IMR-90 (cell line): ENCODE measurements at regions not wholly inside any gene's neighbourhood (a gene's known extent, or its start where the extent isn't known, plus 50 kb on each side); places are given as distances from the start of the nearest gene placed in this dataset.

ENCODE experiments used
- ATAC-seq: fragments of 200-7000 bp; cut with Tn5 transposase; 2 replicates; pipeline ENCODE4 v1.9.1; 2020; ENCODE audit warnings: low read depth, mild to moderate bottlenecking, moderate library complexity
- BruUV-seq: library from RNA; stranded (reverse); fragments of 400-500 nt; replicated peaks from 2 replicates; lab custom pipeline; 2021; lab: Mats Ljungman, UMichigan
- CTCF ChIA-PET: fragments of 300-600 bp; formaldehyde crosslinking; extraction: SDS; loops from one replicate; lab custom pipeline; 2021; ENCODE audit warnings: antibody characterized with exemption; lab: Yijun Ruan, JAX
- POLR2A ChIA-PET: fragments of 300-600 bp; sonication (Branson Sonifier 250); formaldehyde crosslinking; loops from one replicate; lab custom pipeline; 2022; ENCODE audit warnings: antibody characterized with exemption; ENCODE audit not compliant: unreplicated experiment; lab: Charles Lee
- DNase-seq: peaks from one replicate; pipeline ENCODE4 v3.0.0; 2013
- H2AFZ ChIP-seq: replicated peaks from 2 replicates; pipeline ENCODE3; 2013; ENCODE audit warnings: low read length, mild to moderate bottlenecking; ENCODE audit not compliant: poor library complexity
- H2AK5ac ChIP-seq: 2 replicates; pipeline ENCODE4 v1.6.1; 2013; ENCODE audit warnings: low read depth, low read length, inconsistent platforms
- H2AK9ac ChIP-seq: replicated peaks from 2 replicates; pipeline ENCODE3; 2013; ENCODE audit warnings: mild to moderate bottlenecking, low read depth, low read length, moderate library complexity; ENCODE audit not compliant: poor library complexity
- H2BK120ac ChIP-seq: 2 replicates; pipeline ENCODE4 v1.6.1; 2013; ENCODE audit warnings: low read depth, low read length, inconsistent platforms
- H2BK15ac ChIP-seq: 3 replicates; pipeline ENCODE4 v1.6.1; 2013; ENCODE audit warnings: low read depth, low read length, inconsistent platforms
- H2BK20ac ChIP-seq: 2 replicates; pipeline ENCODE4 v1.6.1; 2013; ENCODE audit warnings: low read depth, mild to moderate bottlenecking, inconsistent platforms, low read length, moderate library complexity
- H2BK5ac ChIP-seq: 2 replicates; pipeline ENCODE4 v1.6.1; 2013; ENCODE audit warnings: mild to moderate bottlenecking, low read depth, low read length, inconsistent platforms; ENCODE audit not compliant: poor library complexity, severe bottlenecking
- H3K14ac ChIP-seq: replicated peaks from 2 replicates; pipeline ENCODE4 v1.6.1; 2013; ENCODE audit warnings: low read depth, low read length, inconsistent platforms
- H3K18ac ChIP-seq: 2 replicates; pipeline ENCODE4 v1.6.1; 2013; ENCODE audit warnings: low read depth, low read length, control low read depth
- H3K23ac ChIP-seq: 2 replicates; pipeline ENCODE4 v1.6.1; 2013; ENCODE audit warnings: low read depth, low read length, inconsistent platforms
- H3K27ac ChIP-seq: 2 replicates; pipeline ENCODE4 v1.5.1; 2013; ENCODE audit warnings: mild to moderate bottlenecking, control low read depth, low read length; ENCODE audit not compliant: insufficient read depth
- H3K27me3 ChIP-seq: 2 replicates; pipeline ENCODE4 v1.6.1; 2013; ENCODE audit warnings: low read length; ENCODE audit not compliant: control insufficient read depth, insufficient read depth
- H3K36me3 ChIP-seq: 2 replicates; pipeline ENCODE4 v1.6.1; 2013; ENCODE audit warnings: low read length, mixed read lengths; ENCODE audit not compliant: control insufficient read depth, insufficient read depth
- H3K4ac ChIP-seq: 2 replicates; pipeline ENCODE4 v1.6.1; 2013; ENCODE audit warnings: low read depth, low read length, inconsistent platforms
- H3K4me1 ChIP-seq: 2 replicates; pipeline ENCODE4 v1.6.1; 2013; ENCODE audit warnings: low read length, mixed read lengths; ENCODE audit not compliant: control insufficient read depth, insufficient read depth
- H3K4me2 ChIP-seq: 2 replicates; pipeline ENCODE4 v1.6.1; 2013; ENCODE audit warnings: low read depth, mild to moderate bottlenecking, control low read depth, low read length, moderate library complexity
- H3K4me3 ChIP-seq: 2 replicates; pipeline ENCODE4 v1.5.1; 2013; ENCODE audit warnings: low read depth, mild to moderate bottlenecking, control low read depth, low read length, moderate library complexity; ENCODE audit not compliant: insufficient read depth
- H3K56ac ChIP-seq: 2 replicates; pipeline ENCODE4 v1.6.1; 2013; ENCODE audit warnings: low read length, inconsistent platforms; ENCODE audit not compliant: insufficient read depth; ENCODE audit errors: extremely low read depth
- H3K79me1 ChIP-seq, 2 experiments: 2 replicates each; pipeline ENCODE4 v1.6.1; 2013; ENCODE audit warnings: low read length in 2 of 2, inconsistent platforms in 1 of 2, low read depth in 1 of 2
- H3K9ac ChIP-seq: 2 replicates; pipeline ENCODE4 v1.6.1; 2013; ENCODE audit warnings: low read depth, low read length, control low read depth
- H3K9me1 ChIP-seq: 2 replicates; pipeline ENCODE4 v1.6.1; 2013; ENCODE audit warnings: low read length, inconsistent platforms; ENCODE audit not compliant: insufficient read depth
- H3K9me3 ChIP-seq: 2 replicates; pipeline ENCODE4 v1.6.1; 2013; ENCODE audit warnings: low read length; ENCODE audit not compliant: control insufficient read depth, insufficient read depth
- H4K20me1 ChIP-seq: 2 replicates; pipeline ENCODE4 v1.6.1; 2013; ENCODE audit warnings: low read length, inconsistent platforms; ENCODE audit not compliant: insufficient read depth
- H4K5ac ChIP-seq: 2 replicates; pipeline ENCODE4 v1.6.1; 2013; ENCODE audit warnings: mild to moderate bottlenecking, low read depth, low read length, control low read depth
- H4K8ac ChIP-seq, 2 experiments: 2 replicates each; pipeline ENCODE4 v1.6.1; 2013; ENCODE audit warnings: low read depth in 2 of 2, low read length in 2 of 2, control low read depth in 1 of 2, inconsistent platforms in 1 of 2
- H4K91ac ChIP-seq: 2 replicates; pipeline ENCODE4 v1.6.1; 2013; ENCODE audit warnings: low read depth, low read length, inconsistent platforms; ENCODE audit not compliant: insufficient read depth
- BHLHE40 ChIP-seq: fragments of 150-350 bp; IDR thresholded peaks from 2 replicates; pipeline ENCODE4 v1.6.1; 2016; ENCODE audit warnings: mild to moderate bottlenecking, low read depth, low read length
- CEBPB ChIP-seq: IDR thresholded peaks from 2 replicates; pipeline ENCODE4 v1.6.1; 2012; ENCODE audit warnings: low read depth, low read length, improper control_type of control experiment
- CHD1 ChIP-seq: IDR thresholded peaks from 2 replicates; pipeline ENCODE4 v1.6.1; 2012; ENCODE audit warnings: low read depth, low read length, improper control_type of control experiment
- CTCF ChIP-seq: conservative IDR thresholded peaks from 2 replicates; pipeline ENCODE4 v1.5.1; 2012; ENCODE audit warnings: mild to moderate bottlenecking, low read depth, low read length, improper control_type of control experiment
- MXI1 ChIP-seq: IDR thresholded peaks from 2 replicates; pipeline ENCODE4 v1.6.1; 2012; ENCODE audit warnings: low read depth, mild to moderate bottlenecking, low read length, moderate library complexity, borderline replicate concordance
- NFE2L2 ChIP-seq: fragments of 150-350 bp; IDR thresholded peaks from 2 replicates; pipeline ENCODE4 v1.6.1; 2016; ENCODE audit warnings: low read depth, mild to moderate bottlenecking, low read length
- POLR2A ChIP-seq: IDR thresholded peaks from 2 replicates; pipeline ENCODE4 v1.6.1; 2012; ENCODE audit warnings: mild to moderate bottlenecking, low read depth, low read length
- RAD21 ChIP-seq: IDR thresholded peaks from 2 replicates; pipeline ENCODE4 v1.6.1; 2012; ENCODE audit warnings: low read length, improper control_type of control experiment
- RFX5 ChIP-seq: IDR thresholded peaks from 2 replicates; pipeline ENCODE4 v1.8.0; 2012; ENCODE audit warnings: low read depth, mild to moderate bottlenecking, low read length, moderate library complexity
- WGBS, 2 experiments: methylation state at CpG; one replicate each; pipeline versions ENCODE4 v1.1.5 to v1.1.7; 2013; ENCODE audit warnings: missing lambda C conversion rate in 2 of 2; ENCODE audit not compliant: insufficient read length in 1 of 2; ENCODE audit errors: extremely low coverage in 2 of 2; 5-methylcytosine and 5-hydroxymethylcytosine counted together
- dilution Hi-C: fragments of 300-500 bp; cut with HindIII; formaldehyde crosslinking; loops from one replicate; pipeline ENCODE4 v1.14.3; 2018; ENCODE audit warnings: low sequenced_read_pairs; ENCODE audit not compliant: unreplicated experiment
- in situ Hi-C: fragments of 300-500 bp; cut with MboI; formaldehyde crosslinking; loops from 3 replicates; pipeline ENCODE4 v1.14.3; 2019; ENCODE audit warnings: low sequenced_read_pairs, inconsistent platforms, mixed read lengths
- intact Hi-C: fragments of 100-400 bp; cut with micrococcal nuclease; formaldehyde crosslinking; loops from 2 replicates; pipeline ENCODE4 v1.10.0; 2022
- TF ChIP-seq, protein P1 (sequence below): fragments of 150-350 bp; IDR thresholded peaks from 2 replicates; pipeline ENCODE4 v1.6.1; 2017; ENCODE audit warnings: mild to moderate bottlenecking, antibody characterized with exemption, low read length, low read depth

- Histone ChIP-seq H2AK5ac (no peak overlapping the region; the same call in 1 of the 2 replicates), H3K9me3 (no peaks in the 10 kb centered on the region), H2BK5ac (peak overlapping the region; percentile 58), H3K36me3 (no peaks in the 10 kb centered on the region), H4K20me1 (no peaks in the 10 kb centered on the region), H3K56ac (no peak overlapping the region), H3K14ac (peak overlapping the region; percentile 48; the same call in 1 of the 2 replicates), H2AFZ (no peak overlapping the region), H4K8ac (no peak overlapping the region; a peak in 1 of 4 replicates), H4K91ac (no peak overlapping the region), H3K4me1 (peaks cover 2% of the 10 kb centered on the region; the same call in 1 of the 2 replicates), H3K4me2 (no peak overlapping the region), H2BK20ac (peak overlapping the region; percentile 82; the same call in 1 of the 2 replicates), H3K23ac (peak overlapping the region; percentile 68; the same call in 1 of the 2 replicates), H3K9ac (no peak overlapping the region), H3K27ac (no peak overlapping the region), H3K79me1 (no peaks in the 10 kb centered on the region), H2BK15ac (no peak overlapping the region; the same call in 1 of the 3 replicates), H4K5ac (no peak overlapping the region), H3K4me3 (no peak overlapping the region), H3K9me1 (no peaks in the 10 kb centered on the region), H3K18ac (no peak overlapping the region; the same call in 1 of the 2 replicates), H2BK120ac (peak overlapping the region; percentile 68; the same call in 1 of the 2 replicates), H2AK9ac (no peak overlapping the region), H3K27me3 (no peaks in the 10 kb centered on the region), H3K4ac (peak overlapping the region; percentile 43)
- intact Hi-C loops, result loop anchor here (10.0 kb wide), 2 partner anchors 54 to 216 kb away; no protein-coding TSS in a partner anchor
- in situ Hi-C loops, result no loop called here
- no peak for ATAC-seq
- 61% methylated on average over 2 of the region's 3 CpGs; no CpG with 5 or more reads in 1 of the 2 experiments for WGBS, 2 experiments
- dilution Hi-C loops, result no loop called here
- BruUV-seq, result no TSS peak
- POLR2A ChIA-PET, result no interaction called here
- no peak for TF ChIP-seq RFX5
- TF ChIP-seq CTCF, result no peak
- TF ChIP-seq CEBPB, result peak; percentile 51
- no peak for TF ChIP-seq MXI1
- TF ChIP-seq, protein P1, sequence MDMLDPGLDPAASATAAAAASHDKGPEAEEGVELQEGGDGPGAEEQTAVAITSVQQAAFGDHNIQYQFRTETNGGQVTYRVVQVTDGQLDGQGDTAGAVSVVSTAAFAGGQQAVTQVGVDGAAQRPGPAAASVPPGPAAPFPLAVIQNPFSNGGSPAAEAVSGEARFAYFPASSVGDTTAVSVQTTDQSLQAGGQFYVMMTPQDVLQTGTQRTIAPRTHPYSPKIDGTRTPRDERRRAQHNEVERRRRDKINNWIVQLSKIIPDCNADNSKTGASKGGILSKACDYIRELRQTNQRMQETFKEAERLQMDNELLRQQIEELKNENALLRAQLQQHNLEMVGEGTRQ, result no peak
- TF ChIP-seq POLR2A, result no peak
- TF ChIP-seq RAD21, result no peak
- 0 out of 2 replicates have a peak, but pooled peaks have one; percentile 13 for TF ChIP-seq BHLHE40
- no peak for TF ChIP-seq CHD1
- no peak for TF ChIP-seq NFE2L2
- CTCF ChIA-PET, result no interaction called here
- DNase-seq, result peak; percentile 68
Observed at GRCh38 chr18:41128545-41128944, 826.5 kb upstream of the PIK3C3 start.
